ENCODE measurements at regions not wholly inside any gene's neighbourhood (a gene's known extent, or its start where the extent isn't known, plus 50 kb on each side); places are given as distances from the start of the nearest gene placed in this dataset.

DNA sequence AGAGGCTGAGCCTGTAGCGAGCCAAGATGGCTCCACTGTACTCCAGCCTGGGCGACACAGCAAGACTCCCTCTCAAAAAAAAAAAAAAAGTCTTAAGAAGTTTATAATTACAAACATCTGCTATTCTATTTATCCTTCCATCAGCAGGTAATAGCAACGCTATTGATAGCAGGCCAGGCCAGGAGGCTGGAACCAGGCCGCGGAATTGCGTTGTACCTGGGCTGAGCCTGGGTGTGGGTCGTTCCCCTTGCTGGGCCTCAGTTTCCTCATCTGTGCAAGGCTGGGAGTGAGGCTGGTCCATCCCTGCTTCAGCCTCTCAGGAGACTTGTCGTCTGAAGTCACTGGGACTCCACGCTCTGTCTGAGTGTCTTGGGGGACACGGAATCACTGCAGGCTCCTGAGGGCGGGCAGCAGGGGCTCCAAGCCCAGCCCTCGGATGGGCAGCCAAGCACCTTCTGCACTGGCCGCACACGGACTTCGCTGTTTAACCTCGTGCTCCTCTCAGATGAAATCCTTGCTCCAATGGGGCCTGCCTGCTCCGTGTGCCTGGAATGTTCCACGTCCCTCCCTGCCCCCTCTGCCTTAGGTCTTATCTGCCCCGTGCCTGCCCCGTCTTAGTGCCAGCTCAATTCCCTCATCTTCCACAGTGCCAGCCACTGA lies 103.9 kb upstream of the C1orf174 start:
- FAIRE-seq (no peak), DNase-seq (ENCODE audit: low read depth) (no peak)
- Histone ChIP-seq H3K36me3 (ENCODE audit: control insufficient read depth, insufficient read depth, low read length) (no peaks in the 10 kb centered on the region), H3K27me3 (ENCODE audit: control insufficient read depth, insufficient read depth, low read length) (no peaks in the 10 kb centered on the region), H3K4me3 (ENCODE audit: low read depth, low read length) (no peak overlapping the region)
- TF ChIP-seq, protein P1, sequence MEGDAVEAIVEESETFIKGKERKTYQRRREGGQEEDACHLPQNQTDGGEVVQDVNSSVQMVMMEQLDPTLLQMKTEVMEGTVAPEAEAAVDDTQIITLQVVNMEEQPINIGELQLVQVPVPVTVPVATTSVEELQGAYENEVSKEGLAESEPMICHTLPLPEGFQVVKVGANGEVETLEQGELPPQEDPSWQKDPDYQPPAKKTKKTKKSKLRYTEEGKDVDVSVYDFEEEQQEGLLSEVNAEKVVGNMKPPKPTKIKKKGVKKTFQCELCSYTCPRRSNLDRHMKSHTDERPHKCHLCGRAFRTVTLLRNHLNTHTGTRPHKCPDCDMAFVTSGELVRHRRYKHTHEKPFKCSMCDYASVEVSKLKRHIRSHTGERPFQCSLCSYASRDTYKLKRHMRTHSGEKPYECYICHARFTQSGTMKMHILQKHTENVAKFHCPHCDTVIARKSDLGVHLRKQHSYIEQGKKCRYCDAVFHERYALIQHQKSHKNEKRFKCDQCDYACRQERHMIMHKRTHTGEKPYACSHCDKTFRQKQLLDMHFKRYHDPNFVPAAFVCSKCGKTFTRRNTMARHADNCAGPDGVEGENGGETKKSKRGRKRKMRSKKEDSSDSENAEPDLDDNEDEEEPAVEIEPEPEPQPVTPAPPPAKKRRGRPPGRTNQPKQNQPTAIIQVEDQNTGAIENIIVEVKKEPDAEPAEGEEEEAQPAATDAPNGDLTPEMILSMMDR (IDR thresholded peaks at IDR 0.05; ENCODE audit: insufficient read depth, low read length, severe bottlenecking) = no peak

DNA sequence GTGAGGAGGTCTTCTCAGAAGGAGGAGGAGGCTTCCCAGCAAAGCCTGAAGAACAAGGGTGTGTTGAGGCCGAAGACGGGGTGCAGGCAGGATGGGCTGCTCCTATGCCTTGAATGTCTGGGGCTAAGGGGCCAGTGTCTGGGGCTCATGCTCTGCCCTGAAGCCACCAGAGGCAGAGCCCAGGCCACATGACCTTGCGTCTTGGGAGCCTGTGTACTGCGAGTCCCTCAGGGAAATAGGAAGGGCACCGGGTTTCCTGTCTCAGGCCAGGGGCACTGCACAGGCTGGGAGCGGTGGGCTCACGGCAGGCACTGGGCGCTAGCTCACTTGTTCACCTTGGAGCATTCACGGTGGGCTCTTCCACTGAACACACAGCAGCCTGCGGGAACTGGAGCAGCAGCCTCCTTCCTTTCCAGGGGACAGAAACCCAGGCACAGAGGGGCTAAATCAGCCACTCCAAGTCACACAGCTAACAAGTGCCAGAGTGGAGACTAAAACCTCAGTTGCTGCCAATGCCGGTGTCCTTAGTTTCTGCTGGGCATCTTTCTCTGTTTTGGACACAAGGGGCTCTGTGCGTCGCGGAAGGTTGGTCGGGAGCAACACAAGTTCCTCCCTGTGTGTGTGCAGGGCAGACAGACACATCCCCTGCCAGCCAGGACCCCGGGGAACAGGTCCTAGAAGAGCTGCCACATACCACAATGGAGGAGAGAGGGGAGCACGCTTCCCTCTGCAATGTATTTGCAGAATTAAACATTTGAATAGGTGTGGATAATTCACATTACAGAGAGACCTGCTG lies 104.8 kb upstream of the C1orf174 start:
- no peak for DNase-seq (ENCODE audit: low read depth)
- TF ChIP-seq, protein P1 (IDR thresholded peaks at IDR 0.05; ENCODE audit: insufficient read depth, low read length, severe bottlenecking) = no peak
- H3K27me3 ChIP-seq (ENCODE audit: control insufficient read depth, insufficient read depth, low read length) = no peaks in the 10 kb centered on the region
- no peak for FAIRE-seq
- H3K36me3 ChIP-seq (ENCODE audit: control insufficient read depth, insufficient read depth, low read length) = no peaks in the 10 kb centered on the region
- no peak overlapping the region for H3K4me3 ChIP-seq (ENCODE audit: low read depth, low read length)

DNA sequence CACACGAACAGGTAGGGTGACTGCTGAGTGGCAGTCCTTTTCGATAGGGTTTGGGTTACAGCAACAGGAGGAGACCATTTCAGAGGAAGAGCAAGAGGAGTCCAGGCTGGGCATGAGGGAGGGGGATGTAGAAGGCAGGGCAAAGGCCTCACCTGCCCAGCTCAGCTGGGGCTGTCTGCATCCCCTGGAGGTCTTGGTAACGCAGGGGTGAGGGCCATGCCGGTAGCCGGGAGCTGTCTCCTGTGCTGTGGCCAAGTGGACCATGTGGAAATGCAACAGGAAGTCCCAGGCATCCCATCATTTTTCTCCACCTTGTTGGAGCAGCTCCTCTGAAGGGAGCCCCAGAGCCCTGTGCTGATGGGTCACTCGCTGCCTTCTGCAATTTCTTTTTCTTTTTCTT lies 105.4 kb upstream of the C1orf174 start:
- DNase-seq (ENCODE audit: low read depth) (no peak), FAIRE-seq (no peak)
- H3K4me3 ChIP-seq (ENCODE audit: low read depth, low read length) = no peak overlapping the region
- TF ChIP-seq, protein P1 (IDR thresholded peaks at IDR 0.05; ENCODE audit: insufficient read depth, low read length, severe bottlenecking) = no peak
- H3K36me3 ChIP-seq (ENCODE audit: control insufficient read depth, insufficient read depth, low read length) = no peaks in the 10 kb centered on the region
- H3K27me3 ChIP-seq (ENCODE audit: control insufficient read depth, insufficient read depth, low read length) = no peaks in the 10 kb centered on the region

DNA sequence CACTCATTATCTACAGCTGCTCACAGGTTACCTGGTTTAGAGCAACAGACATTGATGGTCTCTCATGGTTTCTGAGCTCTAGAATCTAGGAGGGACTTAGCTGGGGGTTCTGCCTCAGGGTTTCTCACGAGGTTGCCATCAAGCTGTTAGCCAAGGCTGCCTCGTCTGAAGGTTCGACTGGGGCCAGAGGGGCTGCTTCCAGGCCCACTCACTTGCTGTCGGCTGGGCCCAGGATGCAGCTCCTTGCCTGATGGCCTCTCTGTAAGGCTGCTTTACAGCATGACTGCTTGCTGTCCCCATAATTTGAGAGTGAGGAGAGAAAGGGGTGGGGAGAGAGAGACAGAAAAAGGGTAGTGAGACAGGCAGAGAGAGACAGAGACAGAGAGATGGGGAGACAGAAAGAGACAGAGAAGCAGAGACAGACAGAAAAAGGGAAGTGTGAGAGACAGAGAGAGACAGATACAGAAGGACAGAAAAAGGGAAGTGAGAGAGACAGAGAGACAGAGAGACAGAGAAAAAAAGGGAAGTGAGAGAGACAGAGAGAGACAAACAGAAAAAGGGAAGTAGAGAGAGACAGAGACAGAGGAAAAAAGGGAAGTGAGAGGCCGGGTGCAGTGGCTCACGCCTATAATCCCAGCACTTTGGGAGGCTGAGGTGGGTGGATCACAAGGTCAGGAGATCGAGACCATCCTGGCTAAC lies 106.8 kb upstream of the C1orf174 start:
- DNase-seq (ENCODE audit: low read depth) (no peak), FAIRE-seq (no peak)
- Histone ChIP-seq H3K36me3 (ENCODE audit: control insufficient read depth, insufficient read depth, low read length) (no peaks in the 10 kb centered on the region), H3K4me3 (ENCODE audit: low read depth, low read length) (no peak overlapping the region), H3K27me3 (ENCODE audit: control insufficient read depth, insufficient read depth, low read length) (no peaks in the 10 kb centered on the region)
- TF ChIP-seq, protein P1 (IDR thresholded peaks at IDR 0.05; ENCODE audit: insufficient read depth, low read length, severe bottlenecking) = no peak

DNA sequence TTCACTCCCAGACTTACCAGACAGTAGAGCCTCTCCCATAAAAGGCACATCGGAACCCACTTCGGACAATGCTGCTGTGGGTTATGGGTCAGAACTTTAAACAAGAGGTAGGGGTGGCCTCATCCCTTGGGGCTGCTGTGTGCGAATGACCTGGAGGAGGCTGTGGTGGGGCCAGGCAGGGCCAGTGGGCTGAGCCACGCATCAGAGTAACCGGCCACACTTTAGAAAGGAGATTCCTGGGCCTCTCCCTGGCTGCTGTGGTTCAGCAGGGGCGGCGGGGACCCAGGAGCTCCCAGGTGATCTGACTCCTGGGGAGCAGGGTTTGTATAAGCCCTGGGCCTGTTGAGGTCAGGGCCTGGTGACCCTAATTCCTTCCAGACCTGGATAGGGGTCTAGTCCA lies 110.2 kb upstream of the C1orf174 start:
- FAIRE-seq (no peak), DNase-seq (ENCODE audit: low read depth) (no peak)
- TF ChIP-seq, protein P1 (IDR thresholded peaks at IDR 0.05; ENCODE audit: insufficient read depth, low read length, severe bottlenecking) = no peak
- Histone ChIP-seq H3K27me3 (ENCODE audit: control insufficient read depth, insufficient read depth, low read length) (no peaks in the 10 kb centered on the region), H3K4me3 (ENCODE audit: low read depth, low read length) (no peak overlapping the region), H3K36me3 (ENCODE audit: control insufficient read depth, insufficient read depth, low read length) (no peaks in the 10 kb centered on the region)
